NB4 (cell line): ENCODE measurements at regions not wholly inside any gene's neighbourhood (a gene's known extent, or its start where the extent isn't known, plus 50 kb on each side); places are given as distances from the start of the nearest gene placed in this dataset.
"Not testable (repeated sequence)": the region's sequence is repeated elsewhere in the genome, so short reads cannot be mapped to it uniquely, and the experiment has no call there.

Experiments
- DNase-seq: peaks from one replicate; pipeline ENCODE4 v3.0.0; 2010; ENCODE audit warnings: low read depth
- H3K4me3 ChIP-seq: one replicate; pipeline ENCODE4 v1.5.1; 2011; ENCODE audit warnings: mild to moderate bottlenecking, low read depth, low read length, moderate library complexity
- MYC ChIP-seq: IDR thresholded peaks from 2 replicates; pipeline ENCODE4 v1.6.1; 2011; ENCODE audit warnings: low read depth, low read length
- POLR2A ChIP-seq: IDR thresholded peaks from 2 replicates; pipeline ENCODE4 v1.6.1; 2011; ENCODE audit warnings: mild to moderate bottlenecking; ENCODE audit not compliant: insufficient read length; ENCODE audit errors: extremely low read depth
- TF ChIP-seq, protein P1 (sequence below): IDR thresholded peaks from one replicate; pipeline ENCODE4 v1.5.1; 2012; ENCODE audit warnings: low read depth, low read length
- TF ChIP-seq, protein P2 (sequence below): IDR thresholded peaks from 2 replicates; pipeline ENCODE4 v1.6.1; 2011; ENCODE audit warnings: low read depth, low read length

DNA sequence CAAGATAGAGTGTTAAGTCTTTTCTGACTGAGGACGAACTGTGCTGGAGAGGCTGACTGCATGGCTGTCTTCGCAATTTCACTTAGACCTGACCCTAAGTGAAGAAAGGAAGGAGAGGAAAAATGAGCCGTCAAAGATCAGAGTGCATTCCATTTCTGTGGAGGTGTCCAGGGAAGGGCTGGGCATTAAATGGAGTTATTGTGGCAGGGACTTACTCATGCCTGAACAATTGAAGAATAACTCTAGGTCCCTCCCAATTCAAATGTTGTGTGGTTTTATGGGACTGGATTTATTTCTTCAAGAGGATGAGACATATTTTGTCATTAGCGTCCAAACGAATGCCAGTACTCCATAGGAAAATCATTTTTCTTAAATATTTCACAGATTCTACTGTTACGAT is 187.3 kb upstream of the CFAP20DC start:
- TF ChIP-seq, protein P1, sequence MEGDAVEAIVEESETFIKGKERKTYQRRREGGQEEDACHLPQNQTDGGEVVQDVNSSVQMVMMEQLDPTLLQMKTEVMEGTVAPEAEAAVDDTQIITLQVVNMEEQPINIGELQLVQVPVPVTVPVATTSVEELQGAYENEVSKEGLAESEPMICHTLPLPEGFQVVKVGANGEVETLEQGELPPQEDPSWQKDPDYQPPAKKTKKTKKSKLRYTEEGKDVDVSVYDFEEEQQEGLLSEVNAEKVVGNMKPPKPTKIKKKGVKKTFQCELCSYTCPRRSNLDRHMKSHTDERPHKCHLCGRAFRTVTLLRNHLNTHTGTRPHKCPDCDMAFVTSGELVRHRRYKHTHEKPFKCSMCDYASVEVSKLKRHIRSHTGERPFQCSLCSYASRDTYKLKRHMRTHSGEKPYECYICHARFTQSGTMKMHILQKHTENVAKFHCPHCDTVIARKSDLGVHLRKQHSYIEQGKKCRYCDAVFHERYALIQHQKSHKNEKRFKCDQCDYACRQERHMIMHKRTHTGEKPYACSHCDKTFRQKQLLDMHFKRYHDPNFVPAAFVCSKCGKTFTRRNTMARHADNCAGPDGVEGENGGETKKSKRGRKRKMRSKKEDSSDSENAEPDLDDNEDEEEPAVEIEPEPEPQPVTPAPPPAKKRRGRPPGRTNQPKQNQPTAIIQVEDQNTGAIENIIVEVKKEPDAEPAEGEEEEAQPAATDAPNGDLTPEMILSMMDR: no peak
- TF ChIP-seq, protein P2, sequence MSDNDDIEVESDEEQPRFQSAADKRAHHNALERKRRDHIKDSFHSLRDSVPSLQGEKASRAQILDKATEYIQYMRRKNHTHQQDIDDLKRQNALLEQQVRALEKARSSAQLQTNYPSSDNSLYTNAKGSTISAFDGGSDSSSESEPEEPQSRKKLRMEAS: no peak
- TF ChIP-seq MYC: no peak
- no peak for TF ChIP-seq POLR2A
- no peak overlapping the region for H3K4me3 ChIP-seq
- no peak for DNase-seq

DNA sequence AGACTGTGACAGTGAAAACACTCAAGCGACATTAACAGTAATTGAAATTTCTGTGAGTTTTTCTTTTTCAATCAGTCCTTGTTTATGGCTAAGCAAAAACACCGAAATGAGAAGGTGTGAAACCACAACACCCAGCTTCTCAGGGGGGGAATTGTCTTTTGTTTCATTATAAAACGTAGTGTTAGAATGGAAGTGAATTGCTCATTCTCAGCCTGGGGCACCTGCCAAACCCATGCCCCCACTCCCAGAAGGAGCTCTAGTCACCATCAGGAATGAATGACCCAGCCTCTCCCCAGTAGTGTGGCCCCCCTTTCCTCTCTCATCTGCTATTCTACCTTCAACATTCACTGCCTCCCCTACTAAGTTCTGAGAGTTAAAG is 185.8 kb upstream of the CFAP20DC start:
- no peak overlapping the region for H3K4me3 ChIP-seq
- TF ChIP-seq POLR2A (no peak), MYC (no peak)
- TF ChIP-seq, protein P2: no peak
- TF ChIP-seq, protein P1: no peak
- no peak for DNase-seq

DNA sequence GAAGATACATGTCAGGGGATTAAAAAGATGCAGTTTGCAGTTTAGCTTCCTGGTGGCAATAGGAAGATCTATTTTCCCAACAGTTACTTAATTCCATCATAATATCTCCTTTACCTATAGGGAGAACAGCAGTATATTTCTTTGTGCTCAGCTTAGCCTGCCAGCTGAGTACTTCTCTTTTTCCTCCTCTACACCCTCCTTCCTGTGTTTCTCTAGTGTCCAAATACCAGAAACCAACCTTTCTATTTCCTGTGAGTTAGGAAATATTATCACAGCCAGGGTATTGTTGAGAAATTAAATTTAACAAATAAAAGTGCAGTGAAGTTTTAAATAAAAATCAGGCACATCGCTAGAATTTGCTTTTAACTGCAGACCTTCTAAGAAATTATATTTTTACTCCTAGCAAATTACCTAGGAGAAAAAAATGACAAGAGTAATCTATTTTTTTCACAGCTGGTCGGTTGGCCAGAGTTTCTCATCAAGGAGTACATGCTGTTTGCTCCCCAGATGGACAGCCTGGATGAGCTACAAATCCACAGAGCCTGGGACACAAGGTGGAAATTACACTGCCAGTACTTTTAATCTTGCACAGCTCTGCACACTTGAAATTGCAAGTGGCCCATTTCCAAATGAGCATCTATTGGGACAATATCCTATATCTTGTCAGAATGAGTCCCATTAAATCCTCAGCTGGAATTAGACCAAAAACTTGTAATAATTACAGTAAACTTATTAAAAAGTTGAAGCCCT is 185.2 kb upstream of the CFAP20DC start:
- TF ChIP-seq, protein P1: no peak
- TF ChIP-seq, protein P2: no peak
- TF ChIP-seq POLR2A (no peak), MYC (no peak)
- DNase-seq: no peak
- no peak overlapping the region for H3K4me3 ChIP-seq

DNA sequence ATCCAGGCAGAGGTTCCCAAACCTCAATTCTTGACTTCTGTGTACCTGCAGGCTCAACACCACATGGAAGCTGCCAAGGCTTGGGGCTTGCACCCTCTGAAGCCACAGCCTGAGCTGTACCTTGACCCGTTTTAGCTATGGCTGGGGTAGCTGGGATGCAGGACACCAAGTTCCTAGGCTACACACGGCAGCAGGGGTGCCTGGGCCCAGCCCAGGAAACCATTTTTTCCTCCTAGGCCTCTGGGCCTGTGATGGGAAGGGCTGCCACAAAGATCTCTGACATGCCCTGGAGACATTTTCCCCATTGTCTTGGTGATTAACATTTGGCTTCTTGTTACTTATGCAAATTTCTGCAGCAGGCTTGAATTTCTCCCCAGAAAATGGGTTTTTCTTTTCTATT is 180.6 kb upstream of the CFAP20DC start:
- H3K4me3 ChIP-seq: not testable (repeated sequence)

DNA sequence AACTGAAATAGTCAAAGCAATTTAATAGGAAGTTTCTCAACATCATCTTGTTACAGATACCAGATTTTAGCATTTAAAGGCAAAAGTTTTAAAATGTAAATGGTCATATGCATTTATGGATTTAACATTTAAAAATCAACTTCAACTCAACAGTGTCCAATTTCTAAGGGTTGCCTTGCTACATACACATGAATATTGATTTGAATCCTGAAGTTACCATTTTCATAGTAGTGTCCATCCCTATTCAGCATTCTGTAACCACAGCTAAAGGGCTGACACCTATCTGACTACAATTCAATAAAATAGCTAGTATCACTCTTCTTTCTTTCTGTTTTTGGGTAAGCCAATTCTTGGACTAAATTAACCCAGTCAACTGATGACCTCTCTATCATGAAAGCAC is 164.0 kb upstream of the CFAP20DC start:
- H3K4me3 ChIP-seq: no peak overlapping the region
- TF ChIP-seq MYC (no peak), POLR2A (no peak)
- TF ChIP-seq, protein P1: no peak
- TF ChIP-seq, protein P2: no peak
- no peak for DNase-seq

More for the DNA sequence above, 180.6 kb upstream of the CFAP20DC start:
- DNase-seq: not testable (repeated sequence)

DNA sequence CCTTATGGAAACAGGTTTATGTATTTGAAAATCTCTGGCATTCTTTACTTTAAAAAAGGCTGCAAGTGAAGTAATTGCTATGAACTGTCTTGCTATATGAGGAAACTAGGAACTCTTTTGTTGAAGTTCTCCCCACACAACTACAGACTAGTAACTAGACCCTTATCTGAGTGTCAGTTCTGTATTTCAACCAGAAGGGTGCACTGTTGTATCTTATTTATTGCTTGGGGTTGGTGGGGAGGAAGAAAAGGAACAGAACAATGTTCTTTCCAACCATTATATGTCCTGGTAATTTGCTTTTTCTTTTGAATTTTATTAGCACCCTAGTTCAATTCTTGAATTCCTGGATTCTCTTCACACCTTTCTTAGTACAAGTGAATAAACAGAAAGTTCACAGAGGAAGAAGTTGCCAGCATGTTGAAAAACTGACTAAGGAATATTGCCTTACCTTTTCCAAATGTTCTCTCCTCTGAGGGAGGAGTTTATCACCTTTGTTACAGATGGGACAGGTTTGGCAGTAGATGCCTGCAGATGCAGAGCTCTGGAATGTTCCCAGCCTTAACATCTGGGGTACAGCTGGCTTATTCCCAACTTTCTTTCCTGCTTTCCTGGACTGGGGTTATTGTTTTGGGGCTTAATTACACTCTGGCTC is 162.4 kb upstream of the CFAP20DC start:
- no peak overlapping the region for H3K4me3 ChIP-seq
- TF ChIP-seq POLR2A (no peak), MYC (no peak)
- TF ChIP-seq, protein P2: no peak
- TF ChIP-seq, protein P1: peak; percentile 29
- DNase-seq: peak; percentile 38
